GM19395 (cell line): ENCODE measurements at regions not wholly inside any gene's neighbourhood (a gene's known extent, or its start where the extent isn't known, plus 50 kb on each side); places are given as distances from the start of the nearest gene placed in this dataset.

ENCODE experiments used
- ATAC-seq: cut with Tn5 transposase; IDR thresholded peaks from one replicate; pipeline ENCODE4 v1.9.1; 2021; ENCODE audit warnings: mild to moderate bottlenecking, moderate library complexity; ENCODE audit not compliant: unreplicated experiment

DNA sequence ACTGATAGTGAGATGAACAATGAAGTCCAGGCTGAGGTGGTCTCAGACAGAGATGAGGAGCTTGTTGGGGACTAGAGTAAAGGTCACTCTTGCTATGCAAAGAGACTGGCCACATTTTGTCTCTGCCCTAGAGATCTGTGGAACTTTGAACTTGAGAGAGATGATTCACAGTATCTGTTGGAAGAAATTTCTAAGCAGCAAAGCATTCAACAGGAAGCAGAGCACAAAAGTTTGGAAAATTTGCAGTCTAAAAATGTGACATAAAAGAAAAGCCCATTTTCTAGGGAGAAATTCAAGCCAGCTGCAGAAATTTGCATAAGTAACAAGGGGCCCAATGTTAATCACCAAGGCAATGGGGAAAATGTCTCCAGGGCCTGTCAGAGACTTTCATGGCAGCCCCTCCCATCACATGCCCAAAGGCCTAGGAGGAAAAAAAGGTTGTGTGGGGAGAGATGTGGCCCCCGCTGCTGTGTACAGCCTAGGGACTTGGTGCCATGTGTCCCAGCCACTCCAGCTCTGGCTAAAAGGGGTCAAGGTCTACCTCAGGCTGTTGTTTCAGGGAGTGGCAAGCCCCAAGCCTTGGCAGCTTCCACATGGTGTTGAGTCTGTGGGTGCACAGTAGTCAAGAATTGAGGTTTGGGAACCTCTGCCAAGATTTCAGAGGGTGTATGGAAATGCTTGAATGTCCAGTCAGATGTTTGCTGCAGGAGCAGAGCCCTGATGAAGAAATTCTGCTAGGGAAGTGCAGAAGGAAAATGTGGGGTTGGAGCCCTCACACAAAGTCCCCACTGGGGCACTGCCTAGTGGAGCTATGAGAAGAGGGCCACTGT lies 262.8 kb downstream of the DKK2 start:
- ATAC-seq = no peak

DNA sequence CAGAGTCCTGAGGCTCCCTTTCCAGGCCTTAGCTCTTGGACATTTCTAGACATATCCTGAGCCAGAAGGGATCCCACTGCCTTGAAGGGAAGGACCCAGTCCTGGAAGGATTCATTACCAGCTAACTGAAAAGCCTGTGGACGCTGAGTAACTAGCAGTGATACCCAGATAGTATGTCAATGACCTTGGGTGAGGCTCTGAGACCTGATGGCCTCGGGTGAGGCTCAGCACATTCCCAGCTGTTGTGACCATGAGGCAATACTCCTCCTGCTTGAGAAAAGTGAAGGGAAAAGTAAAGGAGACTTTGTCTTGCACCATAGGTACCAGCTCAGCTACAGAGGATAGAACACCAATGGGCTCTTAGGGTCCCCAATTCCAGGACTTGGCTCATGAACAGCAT lies 268.1 kb downstream of the DKK2 start:
- ATAC-seq = no peak

DNA sequence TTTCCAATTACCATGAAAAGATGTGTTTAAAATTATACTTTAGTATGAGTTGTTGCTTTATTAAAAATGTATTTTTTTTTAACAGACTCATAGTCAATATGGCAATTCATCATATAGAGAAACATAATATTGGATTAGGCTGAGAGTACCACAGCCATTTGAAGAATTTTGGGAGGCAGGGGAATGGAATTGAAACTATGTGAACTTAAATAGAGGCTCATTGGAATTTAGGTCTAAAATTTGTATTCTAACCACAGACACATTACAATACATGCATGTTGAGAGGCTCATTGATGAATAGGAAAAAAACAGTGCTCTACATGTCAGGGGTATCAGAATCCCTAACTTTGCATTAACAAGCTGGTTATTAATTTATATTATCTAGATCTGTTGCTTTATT lies 269.6 kb downstream of the DKK2 start:
- ATAC-seq = no peak

DNA sequence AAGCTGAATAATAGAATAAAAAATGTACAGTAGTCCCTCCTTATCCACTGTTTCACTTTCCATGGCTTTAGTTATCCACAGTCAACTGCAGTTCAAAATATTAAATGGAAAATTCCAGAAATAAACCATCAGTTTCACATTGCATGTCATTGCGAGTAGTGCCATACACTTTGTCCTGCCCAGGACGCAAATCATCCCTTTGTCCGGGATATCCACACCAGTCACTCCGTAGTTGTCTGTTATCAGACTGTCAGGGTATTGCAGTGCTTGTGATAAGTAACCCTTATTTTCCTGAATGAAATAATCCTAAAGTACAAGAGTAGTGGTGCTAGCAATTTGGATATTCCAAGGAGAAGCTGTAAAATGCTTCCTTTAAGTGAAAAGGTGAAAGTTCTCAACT lies 271.3 kb downstream of the DKK2 start:
- no peak for ATAC-seq

DNA sequence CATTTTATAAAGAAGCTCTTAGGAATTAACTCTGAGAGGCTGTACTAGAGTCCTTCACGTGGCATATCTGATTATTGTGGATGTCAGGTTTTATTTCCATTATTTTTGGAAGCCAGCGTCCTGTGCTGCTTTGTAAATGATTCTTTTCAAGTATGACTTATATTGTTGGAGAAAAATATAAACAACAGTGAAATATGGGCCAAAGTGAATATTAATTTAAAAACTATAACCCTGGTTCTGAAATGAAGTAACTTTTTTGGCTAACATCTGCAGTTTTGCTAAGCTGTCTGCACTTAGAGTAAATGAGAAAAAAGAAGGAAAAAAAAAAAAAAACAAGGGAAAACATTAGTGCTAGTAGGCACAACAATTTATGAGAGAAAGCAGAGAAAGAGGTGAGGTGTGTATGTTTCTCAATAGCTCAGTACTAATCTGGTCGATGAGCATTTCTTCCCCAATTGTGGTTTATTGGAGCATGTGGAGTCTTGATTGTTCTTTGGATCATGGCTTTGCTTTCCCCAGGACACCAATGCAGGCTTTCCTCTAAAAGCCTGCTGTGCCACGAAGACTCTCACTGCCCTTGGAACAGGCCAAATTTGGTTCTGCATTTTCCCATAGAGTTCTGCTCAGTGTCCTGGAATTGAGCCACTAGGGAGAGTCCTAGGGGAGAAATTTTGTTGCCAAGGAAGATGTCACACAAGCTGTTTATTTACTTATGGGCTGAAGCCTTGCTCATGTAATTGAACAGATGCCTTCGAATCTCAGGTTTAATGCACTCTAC lies 273.3 kb downstream of the DKK2 start:
- no peak for ATAC-seq

DNA sequence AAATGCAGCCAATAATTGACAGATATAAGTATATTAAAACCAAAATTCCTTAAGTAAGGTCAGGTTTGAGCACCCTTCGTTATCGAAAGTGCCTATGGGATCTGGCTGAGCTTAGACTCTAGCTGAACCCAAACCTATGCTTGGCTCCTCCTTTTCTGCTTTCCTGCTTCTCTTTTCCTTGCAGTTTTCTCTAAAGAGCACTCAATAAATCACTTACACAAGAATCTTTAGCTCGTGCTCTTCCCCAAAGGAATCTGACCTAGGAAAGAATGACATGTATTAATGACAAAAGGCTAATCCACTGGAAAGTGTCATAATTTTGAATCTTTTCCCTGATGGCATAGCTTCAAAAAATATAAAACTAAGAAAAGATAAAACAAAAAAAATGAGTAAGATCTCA lies 282.7 kb downstream of the DKK2 start:
- no peak for ATAC-seq

DNA sequence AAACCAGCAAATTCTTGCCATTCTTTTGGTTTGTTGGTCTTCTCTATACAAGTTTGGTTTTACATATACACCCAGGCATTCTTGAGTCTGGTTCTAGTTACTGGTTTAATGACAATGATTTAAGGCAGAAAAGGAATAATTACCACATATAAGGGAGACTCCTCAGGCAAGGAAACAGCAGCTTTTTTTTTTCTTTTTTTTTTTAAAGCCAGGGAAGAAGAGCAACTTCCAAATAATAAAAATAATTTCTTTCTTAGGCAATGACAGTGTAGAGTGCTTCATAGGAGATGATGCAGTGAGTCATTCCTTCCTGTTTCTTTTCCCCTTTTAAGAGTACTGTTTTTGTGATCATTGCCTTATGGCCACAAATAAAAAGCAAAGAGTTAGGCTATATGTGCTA lies 289.7 kb downstream of the DKK2 start:
- ATAC-seq = no peak

DNA sequence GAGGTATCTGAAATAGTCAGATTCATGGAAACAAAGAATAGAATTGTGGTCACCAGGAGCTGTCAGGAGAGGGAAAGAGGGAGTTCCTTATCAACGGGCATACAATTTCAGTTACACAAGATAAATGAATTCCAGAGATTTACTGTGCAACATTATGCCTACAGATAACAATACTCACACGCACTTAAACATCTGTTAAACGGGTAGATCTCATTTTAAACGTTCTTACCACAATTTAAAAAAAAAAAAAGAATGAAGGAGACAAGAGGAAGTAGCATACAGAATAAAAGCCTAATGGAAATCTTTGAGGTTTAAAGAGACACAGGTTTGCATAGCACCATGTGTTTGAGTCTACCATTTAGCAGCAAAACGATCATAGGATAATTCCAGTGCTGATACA lies 298.0 kb downstream of the DKK2 start:
- ATAC-seq = no peak

DNA sequence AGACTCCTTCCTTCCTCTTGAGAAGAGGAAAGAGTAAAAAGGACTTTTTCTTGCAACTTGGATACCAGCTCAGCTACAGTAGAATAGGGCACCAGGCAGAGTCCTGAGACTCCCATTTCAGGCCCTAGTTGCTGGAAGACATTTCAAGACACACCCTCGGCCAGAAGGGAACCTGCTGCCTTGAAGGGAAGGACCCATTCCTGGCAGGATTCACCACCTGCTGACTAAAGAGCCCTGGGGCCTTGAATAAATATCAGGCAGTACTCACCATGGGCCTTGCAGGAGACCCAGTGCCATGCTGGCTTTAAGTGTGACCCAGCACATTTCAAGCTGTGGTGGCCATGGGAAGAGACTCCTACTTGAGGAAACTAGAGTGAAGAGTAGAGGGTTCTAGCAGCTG lies 317.6 kb downstream of the DKK2 start:
- ATAC-seq = no peak

DNA sequence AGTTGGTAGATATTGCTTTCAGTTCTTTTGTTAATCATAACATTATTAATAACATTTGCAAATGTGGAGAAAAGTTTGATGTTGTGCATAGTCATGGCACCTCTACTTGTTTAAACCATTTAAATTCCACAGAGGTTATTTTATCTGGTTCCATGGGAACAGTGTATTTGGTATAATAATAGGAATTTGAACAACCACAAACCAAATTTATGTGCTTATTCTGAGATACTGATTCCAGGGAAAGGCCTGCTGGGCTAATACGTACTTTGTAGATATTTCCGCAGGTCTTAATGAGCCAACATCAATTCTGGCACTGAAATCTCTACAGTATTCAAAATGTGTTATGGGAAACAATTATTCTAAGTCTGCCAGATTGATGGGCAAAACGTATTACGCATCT lies 319.0 kb downstream of the DKK2 start:
- no peak for ATAC-seq

DNA sequence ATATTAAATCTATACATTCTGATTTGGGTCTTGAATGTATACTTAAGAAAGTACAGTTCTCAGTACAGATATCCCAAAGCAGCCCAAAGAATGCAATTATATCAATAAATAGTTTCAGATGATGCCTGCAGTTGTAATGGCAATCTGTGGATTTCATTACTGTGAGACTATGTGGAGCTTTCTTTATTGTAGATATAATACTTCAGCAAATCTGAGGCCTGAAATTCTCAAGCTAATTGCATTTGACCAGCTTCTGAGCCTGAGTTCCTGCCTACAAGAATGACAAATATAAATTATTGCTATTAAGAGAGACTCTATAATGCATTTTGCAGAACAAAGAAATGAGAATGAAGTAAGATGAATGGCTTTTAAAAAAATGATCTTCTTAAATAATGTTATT lies 320.3 kb downstream of the DKK2 start:
- no peak for ATAC-seq

DNA sequence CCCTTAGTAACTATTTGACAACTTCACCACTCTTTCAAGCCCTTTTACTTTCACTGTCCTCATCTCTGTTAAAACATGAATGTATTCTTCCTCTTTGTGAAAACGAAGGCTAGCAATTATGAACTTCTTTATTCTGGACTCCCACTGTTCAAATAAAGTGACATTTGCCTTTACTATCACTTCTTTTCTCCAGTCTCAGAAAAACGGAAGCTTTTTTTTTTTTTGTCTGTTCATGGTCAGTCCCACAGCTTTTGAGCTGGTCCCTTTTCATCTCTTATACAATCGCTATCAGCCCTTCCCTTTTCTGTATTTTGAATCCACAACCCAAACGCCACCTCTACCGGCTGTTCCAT lies 327.7 kb downstream of the DKK2 start:
- ATAC-seq = no peak

DNA sequence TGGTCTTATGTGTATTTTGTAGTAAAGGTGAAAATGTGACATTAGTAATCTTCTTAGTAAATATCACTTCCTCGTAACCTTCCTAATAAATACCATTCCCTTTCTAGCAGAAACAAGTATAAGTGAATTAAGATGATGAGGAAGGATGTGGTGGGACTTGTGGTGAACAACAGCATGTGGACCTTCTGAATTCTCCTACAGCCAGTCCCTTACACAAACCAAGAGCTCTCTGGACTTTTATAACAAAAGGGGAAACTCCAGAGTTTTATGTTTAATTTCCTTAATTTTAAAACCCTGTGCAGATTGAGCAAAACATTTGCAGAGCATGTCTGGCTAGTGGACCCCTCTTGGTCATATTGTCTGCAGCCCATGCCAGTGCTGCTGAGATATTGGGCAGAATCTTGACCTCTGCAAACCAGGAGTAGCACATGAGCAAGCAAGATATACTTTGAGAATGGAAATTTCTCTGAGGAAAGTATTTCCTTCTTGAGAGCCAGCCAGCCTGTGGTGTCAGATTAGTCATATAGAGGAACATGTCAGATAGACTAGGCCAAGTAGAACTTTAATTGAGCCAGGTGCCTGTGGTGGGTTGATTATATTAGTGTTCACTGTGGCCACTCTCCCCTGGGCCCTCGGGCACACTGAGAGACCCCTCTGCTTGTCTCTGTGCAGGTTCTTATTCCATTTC lies 328.2 kb downstream of the DKK2 start:
- peak; percentile 56 for ATAC-seq

DNA sequence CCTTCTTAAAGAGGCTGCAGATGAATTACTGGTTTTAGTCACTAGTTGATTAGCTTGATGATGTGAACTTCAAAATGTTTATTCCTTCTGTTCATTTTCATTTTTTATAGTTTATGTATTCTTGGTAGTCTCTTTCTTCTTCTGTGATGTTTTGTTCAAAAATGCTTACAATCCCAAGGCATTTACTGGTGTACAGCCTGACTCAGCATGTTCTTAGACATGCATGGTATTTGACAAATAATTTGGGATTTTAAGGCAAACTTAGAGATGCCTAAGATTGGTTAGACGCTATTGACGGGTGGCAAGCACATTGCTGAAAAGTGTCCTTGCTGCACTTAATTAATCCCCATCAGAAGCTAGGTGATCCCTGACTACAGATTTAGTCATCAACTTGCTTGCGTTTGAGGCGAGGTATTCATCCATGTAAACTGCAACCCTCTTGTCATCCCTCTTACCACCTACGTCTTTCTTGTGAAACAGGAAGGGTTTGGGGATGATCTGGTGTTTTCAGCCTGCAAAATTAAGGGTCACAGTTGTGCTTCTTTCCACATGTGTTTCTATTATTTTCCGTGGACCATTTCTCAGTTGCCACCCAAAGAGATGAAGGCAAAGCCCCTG lies 331.8 kb downstream of the DKK2 start:
- ATAC-seq = no peak

DNA sequence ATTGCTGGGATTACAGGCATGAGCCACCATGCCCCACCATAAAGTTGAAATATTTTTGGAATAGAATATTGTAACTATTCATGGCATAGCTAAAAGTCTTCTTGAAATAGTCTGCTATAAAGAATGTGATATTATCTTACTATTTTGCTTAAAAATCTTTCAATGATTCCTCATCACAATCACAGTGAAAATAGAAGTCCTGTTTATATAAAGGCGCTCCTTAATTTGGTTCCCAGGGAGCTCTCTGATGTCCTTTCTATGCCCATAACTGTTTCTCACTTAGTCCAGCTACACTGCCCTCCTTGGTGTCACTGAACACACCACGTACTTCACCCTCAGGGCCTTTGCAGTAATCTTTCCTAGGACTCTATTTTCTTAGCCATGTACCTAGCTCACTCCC lies 331.7 kb upstream of the GIMD1 start:
- no peak for ATAC-seq

DNA sequence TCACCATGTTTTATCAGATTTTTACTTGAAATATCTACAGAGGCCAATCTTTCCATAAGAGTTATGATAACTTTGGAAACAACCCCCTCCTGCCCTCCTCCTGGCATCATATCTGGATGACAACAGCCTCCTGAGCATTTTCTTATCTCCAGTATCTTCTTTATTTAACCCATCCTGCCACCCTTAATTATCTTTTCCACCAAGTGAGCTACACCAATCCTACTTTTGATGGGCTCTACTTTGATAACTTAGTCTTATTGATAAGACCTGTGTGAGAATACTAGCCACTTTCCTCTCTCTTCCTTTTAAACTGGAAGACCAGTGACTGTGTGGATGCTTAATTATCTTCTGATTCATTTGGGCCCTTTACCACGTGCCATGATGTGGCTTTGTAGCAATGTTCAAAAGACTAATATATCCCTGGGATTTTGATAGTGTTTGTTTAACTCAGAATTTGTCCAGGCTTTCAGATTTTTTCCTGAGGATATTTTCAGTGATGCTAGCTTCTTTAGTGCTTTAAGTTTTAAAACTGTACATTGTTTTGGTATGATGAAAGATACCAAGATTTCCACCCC lies 330.1 kb upstream of the GIMD1 start:
- no peak for ATAC-seq

DNA sequence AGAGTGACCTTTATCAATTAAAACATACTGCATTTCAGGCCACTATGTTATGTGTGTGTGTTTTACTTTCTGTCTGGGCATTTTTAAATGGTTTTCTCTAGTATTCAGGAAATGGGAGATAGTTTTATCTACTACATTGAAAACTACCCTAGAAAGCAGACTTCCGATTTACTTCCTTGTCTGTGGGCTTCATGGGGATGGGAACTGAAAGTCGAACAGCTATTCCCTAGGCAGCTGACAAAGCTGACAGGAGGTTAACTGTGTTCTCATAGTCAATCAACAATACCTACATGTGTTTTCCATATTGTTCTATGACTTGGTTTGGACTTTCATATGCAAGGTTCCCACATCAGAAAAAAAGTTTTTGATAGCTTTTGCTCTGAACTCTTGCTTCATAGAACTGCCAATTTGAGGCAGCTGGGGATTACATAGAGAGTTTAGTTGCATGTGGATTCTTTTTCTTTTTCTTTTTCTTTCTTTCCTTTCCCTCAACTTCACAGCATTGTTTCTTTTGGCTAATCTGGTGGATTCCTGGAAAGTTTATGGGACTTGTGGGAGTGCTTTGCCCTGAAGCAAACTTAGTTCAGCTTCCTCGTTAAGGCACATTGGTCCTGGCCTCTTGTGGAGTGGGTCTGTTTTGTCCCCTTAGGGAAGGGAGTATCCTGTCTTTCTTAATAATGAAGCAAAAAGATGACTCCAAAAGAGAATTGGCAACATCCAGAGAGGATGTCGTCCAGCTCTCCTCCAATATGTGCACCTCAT lies 327.1 kb upstream of the GIMD1 start:
- no peak for ATAC-seq

DNA sequence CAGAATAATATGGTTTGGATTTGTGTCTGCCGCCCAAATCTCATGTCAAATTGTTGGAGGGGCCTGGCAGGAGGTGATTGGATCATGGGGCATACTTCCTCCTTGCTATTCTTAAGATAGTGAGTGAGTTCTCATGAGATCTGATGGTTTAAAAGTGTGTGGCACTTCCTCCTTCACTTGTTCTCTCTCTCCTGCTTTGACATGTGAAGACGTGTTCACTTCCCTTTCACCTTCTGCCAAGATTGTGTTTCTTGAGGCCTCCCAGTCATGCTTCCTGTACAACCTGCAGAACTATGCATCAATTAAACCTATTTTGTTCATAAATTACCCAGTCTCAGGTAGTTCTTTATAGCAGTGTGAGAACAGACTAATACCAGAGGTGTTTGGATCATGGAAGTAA lies 325.7 kb upstream of the GIMD1 start:
- ATAC-seq = no peak

DNA sequence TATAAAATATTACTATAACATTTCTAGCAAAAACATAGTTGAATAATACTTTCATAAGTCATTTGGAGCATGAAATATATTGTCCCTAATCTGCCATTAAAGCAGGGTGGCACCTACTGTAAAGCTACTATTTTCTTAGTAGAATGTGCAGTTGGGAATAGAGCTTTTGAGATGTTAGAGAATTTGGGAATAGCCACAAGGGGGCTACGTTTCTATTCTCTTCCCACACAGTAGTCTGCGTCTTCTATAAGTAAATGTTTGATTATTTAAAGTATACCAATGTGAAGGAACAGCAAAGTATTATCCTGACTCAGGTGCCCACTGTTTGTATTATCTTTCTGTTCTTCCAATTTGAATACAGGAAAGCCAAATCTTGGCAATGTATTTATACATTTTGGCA lies 323.2 kb upstream of the GIMD1 start:
- ATAC-seq = no peak

DNA sequence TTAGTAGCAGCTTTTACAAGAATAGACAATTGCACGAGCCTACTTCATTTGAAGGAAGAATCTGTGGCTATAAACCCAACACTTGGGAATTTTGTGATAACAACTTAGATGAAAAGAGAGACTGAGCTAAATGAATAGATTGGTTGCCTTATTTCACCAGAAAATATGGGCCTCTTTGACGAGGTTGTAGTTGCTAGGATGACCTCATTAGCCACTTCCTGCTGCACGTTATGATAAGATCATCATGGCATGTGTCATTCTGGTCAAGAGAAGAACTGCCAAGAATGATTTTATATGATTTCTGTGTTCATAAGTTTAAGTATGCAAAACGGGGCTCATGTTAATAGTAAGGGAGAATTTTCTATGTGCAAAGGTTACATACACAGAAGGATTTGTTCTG lies 321.9 kb upstream of the GIMD1 start:
- ATAC-seq = no peak
